ENCODE measurements at regions not wholly inside any gene's neighbourhood (a gene's known extent, or its start where the extent isn't known, plus 50 kb on each side); places are given as distances from the start of the nearest gene placed in this dataset.

- TF ChIP-seq, protein P1, sequence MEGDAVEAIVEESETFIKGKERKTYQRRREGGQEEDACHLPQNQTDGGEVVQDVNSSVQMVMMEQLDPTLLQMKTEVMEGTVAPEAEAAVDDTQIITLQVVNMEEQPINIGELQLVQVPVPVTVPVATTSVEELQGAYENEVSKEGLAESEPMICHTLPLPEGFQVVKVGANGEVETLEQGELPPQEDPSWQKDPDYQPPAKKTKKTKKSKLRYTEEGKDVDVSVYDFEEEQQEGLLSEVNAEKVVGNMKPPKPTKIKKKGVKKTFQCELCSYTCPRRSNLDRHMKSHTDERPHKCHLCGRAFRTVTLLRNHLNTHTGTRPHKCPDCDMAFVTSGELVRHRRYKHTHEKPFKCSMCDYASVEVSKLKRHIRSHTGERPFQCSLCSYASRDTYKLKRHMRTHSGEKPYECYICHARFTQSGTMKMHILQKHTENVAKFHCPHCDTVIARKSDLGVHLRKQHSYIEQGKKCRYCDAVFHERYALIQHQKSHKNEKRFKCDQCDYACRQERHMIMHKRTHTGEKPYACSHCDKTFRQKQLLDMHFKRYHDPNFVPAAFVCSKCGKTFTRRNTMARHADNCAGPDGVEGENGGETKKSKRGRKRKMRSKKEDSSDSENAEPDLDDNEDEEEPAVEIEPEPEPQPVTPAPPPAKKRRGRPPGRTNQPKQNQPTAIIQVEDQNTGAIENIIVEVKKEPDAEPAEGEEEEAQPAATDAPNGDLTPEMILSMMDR (IDR thresholded peaks at IDR 0.05 in 2 of 3, conservative IDR thresholded peaks at IDR 0.05 in 1 of 3; ENCODE audit: borderline replicate concordance in 1 of 3, insufficient read depth in 1 of 3, low read depth in 2 of 3, low read length in 2 of 3) = no peak
- no peak for TF ChIP-seq POLR2A (IDR thresholded peaks at IDR 0.05; ENCODE audit: borderline replicate concordance, extremely low read depth, insufficient read depth, insufficient read length)
- no peak for TF ChIP-seq FOSL1 (IDR thresholded peaks at IDR 0.05; ENCODE audit: low read depth)
- no peak for TF ChIP-seq POLR2AphosphoS5 (IDR thresholded peaks at IDR 0.05; ENCODE audit: low read depth, low read length)
- TF ChIP-seq EZH2 (IDR thresholded peaks at IDR 0.05) = no peak
- TF ChIP-seq YY1 (IDR thresholded peaks at IDR 0.05; ENCODE audit: extremely low read depth, insufficient replicate concordance, low read depth, low read length) = no peak
- TF ChIP-seq, protein P2, sequence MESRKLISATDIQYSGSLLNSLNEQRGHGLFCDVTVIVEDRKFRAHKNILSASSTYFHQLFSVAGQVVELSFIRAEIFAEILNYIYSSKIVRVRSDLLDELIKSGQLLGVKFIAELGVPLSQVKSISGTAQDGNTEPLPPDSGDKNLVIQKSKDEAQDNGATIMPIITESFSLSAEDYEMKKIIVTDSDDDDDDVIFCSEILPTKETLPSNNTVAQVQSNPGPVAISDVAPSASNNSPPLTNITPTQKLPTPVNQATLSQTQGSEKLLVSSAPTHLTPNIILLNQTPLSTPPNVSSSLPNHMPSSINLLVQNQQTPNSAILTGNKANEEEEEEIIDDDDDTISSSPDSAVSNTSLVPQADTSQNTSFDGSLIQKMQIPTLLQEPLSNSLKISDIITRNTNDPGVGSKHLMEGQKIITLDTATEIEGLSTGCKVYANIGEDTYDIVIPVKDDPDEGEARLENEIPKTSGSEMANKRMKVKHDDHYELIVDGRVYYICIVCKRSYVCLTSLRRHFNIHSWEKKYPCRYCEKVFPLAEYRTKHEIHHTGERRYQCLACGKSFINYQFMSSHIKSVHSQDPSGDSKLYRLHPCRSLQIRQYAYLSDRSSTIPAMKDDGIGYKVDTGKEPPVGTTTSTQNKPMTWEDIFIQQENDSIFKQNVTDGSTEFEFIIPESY (IDR thresholded peaks at IDR 0.05; ENCODE audit: extremely low read depth, insufficient replicate concordance, low read length) = no peak
- TF ChIP-seq ZNF274 (IDR thresholded peaks at IDR 0.05; ENCODE audit: low read depth, low read length) = no peak
- TF ChIP-seq, protein P3, sequence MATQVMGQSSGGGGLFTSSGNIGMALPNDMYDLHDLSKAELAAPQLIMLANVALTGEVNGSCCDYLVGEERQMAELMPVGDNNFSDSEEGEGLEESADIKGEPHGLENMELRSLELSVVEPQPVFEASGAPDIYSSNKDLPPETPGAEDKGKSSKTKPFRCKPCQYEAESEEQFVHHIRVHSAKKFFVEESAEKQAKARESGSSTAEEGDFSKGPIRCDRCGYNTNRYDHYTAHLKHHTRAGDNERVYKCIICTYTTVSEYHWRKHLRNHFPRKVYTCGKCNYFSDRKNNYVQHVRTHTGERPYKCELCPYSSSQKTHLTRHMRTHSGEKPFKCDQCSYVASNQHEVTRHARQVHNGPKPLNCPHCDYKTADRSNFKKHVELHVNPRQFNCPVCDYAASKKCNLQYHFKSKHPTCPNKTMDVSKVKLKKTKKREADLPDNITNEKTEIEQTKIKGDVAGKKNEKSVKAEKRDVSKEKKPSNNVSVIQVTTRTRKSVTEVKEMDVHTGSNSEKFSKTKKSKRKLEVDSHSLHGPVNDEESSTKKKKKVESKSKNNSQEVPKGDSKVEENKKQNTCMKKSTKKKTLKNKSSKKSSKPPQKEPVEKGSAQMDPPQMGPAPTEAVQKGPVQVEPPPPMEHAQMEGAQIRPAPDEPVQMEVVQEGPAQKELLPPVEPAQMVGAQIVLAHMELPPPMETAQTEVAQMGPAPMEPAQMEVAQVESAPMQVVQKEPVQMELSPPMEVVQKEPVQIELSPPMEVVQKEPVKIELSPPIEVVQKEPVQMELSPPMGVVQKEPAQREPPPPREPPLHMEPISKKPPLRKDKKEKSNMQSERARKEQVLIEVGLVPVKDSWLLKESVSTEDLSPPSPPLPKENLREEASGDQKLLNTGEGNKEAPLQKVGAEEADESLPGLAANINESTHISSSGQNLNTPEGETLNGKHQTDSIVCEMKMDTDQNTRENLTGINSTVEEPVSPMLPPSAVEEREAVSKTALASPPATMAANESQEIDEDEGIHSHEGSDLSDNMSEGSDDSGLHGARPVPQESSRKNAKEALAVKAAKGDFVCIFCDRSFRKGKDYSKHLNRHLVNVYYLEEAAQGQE (IDR thresholded peaks at IDR 0.05; ENCODE audit: low read depth) = no peak
- no peak for TF ChIP-seq TCF7L2 (IDR thresholded peaks at IDR 0.05; ENCODE audit: borderline replicate concordance, extremely low read depth, insufficient read depth, insufficient read length)
- TF ChIP-seq, protein P4, sequence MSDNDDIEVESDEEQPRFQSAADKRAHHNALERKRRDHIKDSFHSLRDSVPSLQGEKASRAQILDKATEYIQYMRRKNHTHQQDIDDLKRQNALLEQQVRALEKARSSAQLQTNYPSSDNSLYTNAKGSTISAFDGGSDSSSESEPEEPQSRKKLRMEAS (IDR thresholded peaks at IDR 0.05) = no peak
- TF ChIP-seq CEBPB (IDR thresholded peaks at IDR 0.05; ENCODE audit: low read depth) = no peak
Observed at GRCh38 chr21:26284531-26284930, 114.0 kb upstream of the APP start.

All from HCT116 (cell line).